K562 (cell line): ENCODE measurements at regions not wholly inside any gene's neighbourhood (a gene's known extent, or its start where the extent isn't known, plus 50 kb on each side); places are given as distances from the start of the nearest gene placed in this dataset.

Experiments
- EZH2 ChIP-seq: IDR thresholded peaks from 2 replicates; pipeline ENCODE4 v1.6.1; 2012; ENCODE audit warnings: low read depth, mild to moderate bottlenecking, inconsistent platforms, low read length, borderline replicate concordance
- MAFK ChIP-seq: IDR thresholded peaks from 2 replicates; pipeline ENCODE4 v1.6.1; 2011; ENCODE audit warnings: low read length, improper control_type of control experiment
- REST ChIP-seq, 2 experiments: fragments of 450-650 bp; formaldehyde crosslinking in 1 of 2; IDR thresholded peaks; 2 replicates each; pipeline versions ENCODE4 v1.4.0 to v1.6.1; 2014 to 2020; ENCODE audit warnings: mild to moderate bottlenecking in 2 of 2, borderline replicate concordance in 1 of 2, low read depth in 1 of 2
- ZNF274 ChIP-seq: IDR thresholded peaks from 2 replicates; pipeline ENCODE4 v1.6.1; 2011; ENCODE audit warnings: low read depth, mild to moderate bottlenecking, low read length, moderate library complexity, borderline replicate concordance

- TF ChIP-seq EZH2 = no peak
- no peak for TF ChIP-seq REST (IDR thresholded peaks at IDR 0.05; ENCODE audit: borderline replicate concordance)
- no peak for TF ChIP-seq REST (CRISPR knock-in tag; IDR thresholded peaks at IDR 0.05; ENCODE audit: low read depth)
- TF ChIP-seq ZNF274 = no peak
- no peak for TF ChIP-seq MAFK
Measured at GRCh38 chr13:64534302-64534701, 2695.8 kb downstream of the PCDH9 start.
